Astrocyte of the spinal cord (primary cell): ENCODE measurements at regions not wholly inside any gene's neighbourhood (a gene's known extent, or its start where the extent isn't known, plus 50 kb on each side); places are given as distances from the start of the nearest gene placed in this dataset.

ENCODE experiments used
- DNase-seq: peaks from one replicate; pipeline ENCODE4 v3.0.0; 2011; ENCODE audit warnings: low read depth, low spot score
- H3K4me3 ChIP-seq: 2 replicates; pipeline ENCODE4 v1.5.1; 2011; ENCODE audit warnings: low read depth, mild to moderate bottlenecking, low read length, moderate library complexity
- CTCF ChIP-seq: IDR thresholded peaks from 2 replicates; pipeline ENCODE4 v1.5.1; 2012; ENCODE audit warnings: low read depth, mild to moderate bottlenecking, low read length, inconsistent platforms
- in situ Hi-C: cut with HindIII; loops from 2 replicates; pipeline ENCODE4 v1.10.0; 2017; ENCODE audit warnings: low sequenced_read_pairs

- no peak overlapping the region for H3K4me3 ChIP-seq
- DNase-seq = no peak
- no peak for TF ChIP-seq CTCF
- in situ Hi-C loops = no loop called here
Observed at GRCh38 chrX:28085653-28086052, 104.4 kb upstream of the DCAF8L1 start.

GRCh38 chrX:28058901-28059300 lies 77.7 kb upstream of the DCAF8L1 start:
- no peak overlapping the region for H3K4me3 ChIP-seq
- peak; percentile 3 for DNase-seq
- no peak for TF ChIP-seq CTCF
- in situ Hi-C loops = no loop called here

DNA sequence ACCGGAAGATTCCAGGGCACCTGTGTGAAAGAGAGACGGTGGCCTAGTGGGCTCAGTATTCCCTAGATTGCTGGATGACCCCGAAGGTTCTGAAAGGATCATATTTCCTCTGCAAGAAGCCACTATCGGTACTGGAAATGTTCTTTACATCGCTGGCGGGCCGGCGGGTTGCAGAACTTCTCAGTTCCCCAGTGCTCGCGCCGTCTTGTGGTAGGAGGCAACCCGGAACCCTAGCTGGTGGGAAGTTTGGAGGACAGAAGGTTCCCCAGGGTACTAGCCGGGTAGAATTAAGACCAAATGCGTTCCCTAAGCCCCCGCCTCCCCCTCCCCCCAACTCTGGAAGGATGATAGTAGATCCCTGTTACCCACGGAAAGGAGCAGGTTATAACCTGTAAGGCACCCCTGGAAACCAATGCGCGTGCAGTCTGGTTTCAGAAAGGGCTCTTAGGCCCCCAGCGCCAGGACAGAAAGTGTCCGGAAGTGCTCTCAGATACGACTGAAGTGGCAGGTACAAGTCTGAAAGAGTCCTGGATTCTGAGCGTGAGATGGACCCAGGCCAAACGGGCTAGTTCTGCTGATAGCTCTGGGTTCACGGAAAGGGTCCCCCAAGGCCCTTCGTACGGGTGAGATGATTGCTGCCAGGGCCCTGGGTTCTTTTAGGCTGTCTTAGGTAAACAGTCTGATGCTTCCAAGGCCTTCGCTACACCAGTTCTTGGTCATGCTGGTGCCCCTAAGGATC lies 61.7 kb upstream of the DCAF8L1 start:
- no peak for DNase-seq
- in situ Hi-C loops = no loop called here
- no peak overlapping the region for H3K4me3 ChIP-seq
- TF ChIP-seq CTCF = no peak

DNA sequence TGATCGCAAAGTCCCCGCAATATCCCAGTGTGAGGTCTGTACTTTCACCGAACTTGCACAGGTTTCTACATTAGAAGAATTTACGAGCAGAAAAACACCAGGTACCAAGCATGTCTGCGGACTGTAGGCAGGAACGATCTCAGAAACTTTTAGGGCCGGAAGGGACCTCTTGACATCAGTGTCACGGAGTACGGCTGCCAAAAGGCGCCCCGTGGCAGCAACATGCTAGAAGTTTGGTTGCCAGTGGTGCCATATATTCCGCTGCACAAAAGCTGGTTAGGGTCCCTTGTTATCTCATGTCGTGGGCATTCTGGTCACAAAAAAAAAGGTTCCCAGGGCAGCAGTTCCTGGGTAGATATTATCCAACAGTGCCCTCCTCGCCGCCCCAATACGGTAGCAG lies 61.0 kb upstream of the DCAF8L1 start:
- in situ Hi-C loops = no loop called here
- DNase-seq = no peak

GRCh38 chrX:28039258-28039657 lies 58.0 kb upstream of the DCAF8L1 start:
- in situ Hi-C loops = no loop called here
- DNase-seq = no peak
- no peak overlapping the region for H3K4me3 ChIP-seq
- TF ChIP-seq CTCF = no peak

More for the DNA sequence above, 61.0 kb upstream of the DCAF8L1 start:
- H3K4me3 ChIP-seq = no peak overlapping the region
- TF ChIP-seq CTCF = no peak
